HG03097 (cell line): ENCODE measurements at regions not wholly inside any gene's neighbourhood (a gene's known extent, or its start where the extent isn't known, plus 50 kb on each side); places are given as distances from the start of the nearest gene placed in this dataset.

Experiments used
- ATAC-seq: cut with Tn5 transposase; IDR thresholded peaks from one replicate; pipeline ENCODE4 v1.9.1; 2021; ENCODE audit not compliant: unreplicated experiment, low FRiP score

GRCh38 chr6:41428336-41428995, 93.1 kb downstream of the NCR2 start:
- ATAC-seq, result no peak

DNA sequence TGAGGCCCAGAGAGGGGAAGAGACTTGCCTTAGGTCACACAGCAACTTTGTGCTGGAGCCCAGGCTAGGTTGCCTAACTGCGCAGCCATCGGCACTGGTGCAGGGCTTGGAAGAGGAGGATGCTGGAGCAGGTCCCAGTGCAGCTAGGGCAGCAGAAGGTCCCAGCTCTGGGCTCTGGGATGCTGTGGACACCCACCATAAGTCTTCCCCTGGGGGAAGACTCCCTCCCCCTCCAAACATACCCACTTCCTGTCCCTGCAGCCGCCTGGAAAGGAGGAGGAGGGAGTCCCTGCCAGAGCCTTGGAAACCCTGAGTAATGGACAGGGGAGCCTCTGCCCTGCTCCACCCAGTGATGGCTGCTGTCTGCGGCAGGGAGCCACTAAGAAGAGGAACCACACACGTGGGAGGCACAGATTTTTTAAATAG, 93.6 kb downstream of the NCR2 start:
- no peak for ATAC-seq

- no peak for ATAC-seq
Measured at GRCh38 chr6:41429506-41430504, 94.4 kb downstream of the NCR2 start.

DNA sequence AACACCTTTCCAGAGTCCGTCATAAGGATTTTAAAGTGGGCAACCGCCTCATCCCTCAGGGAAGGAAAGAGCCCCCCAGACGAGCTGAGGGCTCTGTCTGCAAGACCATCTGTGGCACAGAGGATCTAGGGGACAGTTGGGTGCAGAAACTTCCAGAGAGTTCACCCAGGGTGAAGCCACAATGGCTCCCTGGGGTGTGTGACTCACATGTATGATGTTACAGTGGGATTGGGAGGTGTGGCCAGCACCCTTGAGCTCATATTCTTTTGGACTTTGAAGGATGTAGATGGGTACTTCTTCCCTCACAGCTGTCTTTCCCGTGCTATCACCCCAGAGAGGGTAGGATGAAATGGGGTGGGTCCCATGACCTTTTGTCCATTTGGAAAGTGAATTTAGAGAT, 95.5 kb downstream of the NCR2 start:
- no peak for ATAC-seq

DNA sequence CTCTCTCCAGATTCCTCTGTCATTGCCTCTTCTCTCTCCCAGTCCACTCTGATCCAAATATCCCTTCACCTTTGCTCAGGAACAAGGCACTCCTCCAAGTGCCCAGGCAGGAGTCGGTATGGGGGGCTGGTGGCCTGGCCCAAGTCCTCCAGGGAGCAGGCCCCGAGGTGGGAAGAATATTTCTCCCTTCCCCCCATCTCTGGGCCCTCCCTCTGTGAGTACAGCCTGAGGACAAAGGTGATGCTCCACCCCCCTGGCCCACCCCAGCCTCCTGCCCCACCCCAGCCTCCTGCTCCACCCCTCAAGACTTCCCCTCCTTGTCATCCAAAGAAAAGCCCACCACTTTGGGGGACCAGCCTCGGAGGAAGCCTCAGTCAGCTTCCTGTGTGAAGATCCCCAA, 96.9 kb downstream of the NCR2 start:
- ATAC-seq, result no peak

GRCh38 chr6:41434803-41435481, 99.5 kb downstream of the NCR2 start:
- ATAC-seq, result no peak

GRCh38 chr6:41437604-41438003, 102.2 kb downstream of the NCR2 start:
- no peak for ATAC-seq

- no peak for ATAC-seq
Measured at GRCh38 chr6:41438746-41439145, 103.3 kb downstream of the NCR2 start.

DNA sequence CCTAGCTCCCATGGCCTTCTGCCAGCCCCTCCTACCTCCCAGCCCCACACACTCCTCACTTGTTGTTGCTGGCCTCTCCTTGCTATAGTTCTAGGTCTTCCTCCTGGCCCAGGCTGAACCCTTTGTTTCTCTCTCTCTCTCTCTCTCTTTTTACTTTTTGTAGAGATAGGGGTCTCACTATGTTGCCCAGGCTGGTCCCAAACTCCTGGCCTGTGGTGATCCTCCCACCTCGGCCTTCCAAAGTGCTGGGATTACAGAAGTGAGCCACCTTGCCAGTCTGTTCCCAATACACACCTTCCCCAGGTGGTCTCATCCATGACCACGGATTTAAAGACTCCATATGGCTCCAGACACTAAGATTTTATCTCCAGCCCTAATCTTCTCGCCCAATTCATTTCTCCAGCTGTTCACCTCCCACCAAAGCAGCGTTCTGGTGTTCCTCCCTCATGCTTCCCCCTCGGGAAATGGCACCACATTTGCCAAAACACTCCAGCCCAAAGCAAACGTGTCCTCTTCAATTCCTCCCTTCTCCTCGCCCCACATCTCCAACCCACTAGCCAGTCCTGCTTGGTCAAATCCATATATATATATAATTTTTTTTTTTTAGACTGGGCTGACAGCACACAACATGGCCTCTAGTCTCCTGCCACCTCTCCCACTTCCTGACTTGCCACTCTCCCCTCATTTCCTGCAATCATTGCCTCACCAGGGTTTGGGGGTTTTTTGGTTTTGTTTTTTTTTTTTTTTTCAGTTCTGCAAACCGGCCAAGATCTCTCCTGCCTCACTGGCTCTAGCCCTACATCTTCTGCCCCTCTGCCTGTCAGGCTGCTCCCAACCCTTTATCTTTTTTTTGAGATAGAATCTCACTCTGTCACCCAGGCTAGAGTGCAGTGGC, 104.4 kb downstream of the NCR2 start:
- ATAC-seq, result no peak

- ATAC-seq, result no peak
Measured at GRCh38 chr6:41440958-41441357, 105.2 kb upstream of the FOXP4 start.

DNA sequence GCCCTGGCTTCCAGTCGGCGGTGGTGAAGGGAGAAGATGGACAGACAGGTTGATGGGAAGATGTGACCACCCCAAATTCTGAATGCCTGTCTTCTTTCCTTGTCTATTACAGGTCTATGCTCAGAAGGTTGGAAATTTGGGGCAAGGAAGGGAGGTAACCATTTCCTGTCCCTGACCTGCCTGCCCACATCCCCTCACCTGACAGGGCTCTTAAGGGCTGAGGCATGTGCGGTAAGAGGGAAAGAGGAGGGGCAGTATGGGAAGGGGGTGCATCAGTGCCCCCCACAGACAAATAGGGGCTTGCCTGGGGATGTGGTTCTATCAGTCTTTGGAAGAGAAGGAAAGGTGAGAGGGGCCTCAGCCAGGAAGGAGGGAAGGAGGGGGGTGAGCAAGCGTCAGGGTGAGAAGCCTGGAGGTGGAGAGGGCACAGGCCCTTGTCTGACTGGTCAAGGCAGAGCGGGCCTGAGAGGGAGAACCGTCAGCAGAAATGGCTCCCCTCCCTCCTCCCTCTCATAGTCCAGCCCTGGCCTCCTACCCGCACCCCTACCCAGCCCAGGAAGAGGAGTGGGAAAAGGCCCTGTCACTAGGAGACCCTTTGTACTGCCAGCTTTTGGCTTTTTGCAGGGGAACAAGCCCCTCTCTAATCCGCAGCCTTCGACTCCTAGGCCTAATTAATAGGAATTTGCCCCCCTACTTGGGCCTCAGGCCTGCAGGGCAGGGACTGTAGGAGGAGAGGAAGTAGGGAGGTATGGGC, 104.4 kb upstream of the FOXP4 start:
- no peak for ATAC-seq

DNA sequence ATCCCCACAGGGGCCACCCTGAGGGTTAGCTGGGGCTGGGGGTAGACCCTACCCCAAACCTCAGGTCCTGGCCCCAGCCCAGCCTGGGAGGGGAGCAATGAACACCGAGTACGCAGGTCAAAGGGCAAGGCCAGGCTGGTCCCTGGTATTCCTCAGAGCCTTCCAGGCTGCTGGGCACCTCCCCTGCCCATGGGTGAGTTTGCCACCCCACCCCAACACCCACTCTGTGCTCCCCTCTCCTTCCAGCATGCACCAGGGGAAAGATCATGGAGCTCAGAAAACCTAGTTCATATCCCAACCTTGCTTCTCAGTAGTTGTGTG, 103.9 kb upstream of the FOXP4 start:
- ATAC-seq, result no peak

- no peak for ATAC-seq
Measured at GRCh38 chr6:41442800-41443501, 103.2 kb upstream of the FOXP4 start.

GRCh38 chr6:41443616-41444525, 102.3 kb upstream of the FOXP4 start:
- ATAC-seq, result no peak

- ATAC-seq, result no peak
Measured at GRCh38 chr6:41445261-41445660, 100.9 kb upstream of the FOXP4 start.

- no peak for ATAC-seq
Measured at GRCh38 chr6:41446132-41446531, 100.0 kb upstream of the FOXP4 start.

- no peak for ATAC-seq
Measured at GRCh38 chr6:41446907-41447545, 99.2 kb upstream of the FOXP4 start.

GRCh38 chr6:41448256-41448655, 97.9 kb upstream of the FOXP4 start:
- no peak for ATAC-seq
